ENCODE measurements at regions not wholly inside any gene's neighbourhood (a gene's known extent, or its start where the extent isn't known, plus 50 kb on each side); places are given as distances from the start of the nearest gene placed in this dataset.

DNA sequence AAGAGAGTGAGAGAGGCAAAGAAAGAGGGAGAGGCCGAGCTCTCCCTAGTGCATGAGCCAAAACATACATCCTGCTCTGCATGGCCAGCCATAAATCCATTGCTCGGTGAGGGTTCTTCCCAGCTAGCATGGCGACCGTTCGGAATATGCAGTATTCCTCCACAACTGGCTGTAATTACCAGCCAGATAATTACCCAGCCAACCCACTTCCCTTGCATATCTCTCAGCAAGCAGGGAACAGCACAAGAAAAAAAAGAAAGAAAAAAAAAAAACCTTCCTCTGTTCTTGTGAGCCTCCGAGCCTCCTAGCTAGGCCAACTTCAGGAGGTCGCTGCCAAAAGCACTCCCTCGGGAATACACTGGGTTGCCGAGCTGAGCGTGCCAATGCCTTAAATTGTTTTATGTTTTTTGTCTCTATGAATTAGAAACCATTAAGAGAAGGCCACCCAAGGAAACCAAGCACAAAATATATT lies 567.9 kb downstream of the MED13L start:
- Histone ChIP-seq H3K36me3 (ENCODE audit: control insufficient read depth in 2 of 2, extremely low read depth in 1 of 2, insufficient read depth in 1 of 2, low read length in 1 of 2) (no peaks in the 10 kb centered on the region), H3K4me3 (ENCODE audit: control insufficient read depth in 1 of 2, extremely low read depth in 1 of 2, low read length in 1 of 2) (no peak overlapping the region), H3K9me3 (no peaks in the 10 kb centered on the region), H3K27ac (ENCODE audit: low read length) (no peak overlapping the region), H3K27me3 (replicated peaks in 1 of 2; ENCODE audit: control insufficient read depth in 2 of 2, extremely low read depth in 1 of 2, insufficient read depth in 2 of 2, low read length in 1 of 2) (no peaks in the 10 kb centered on the region), H3K4me1 (ENCODE audit: control insufficient read depth in 1 of 2, extremely low read depth in 1 of 2, insufficient read depth in 2 of 2, low read length in 2 of 2) (no peaks in the 10 kb centered on the region)
- no peak for DNase-seq
- H3K27ac Mint-ChIP-seq: no peak overlapping the region
- no peaks in the 10 kb centered on the region for H3K36me3 Mint-ChIP-seq
- ATAC-seq (replicated peaks in 1 of 4): no peak
- POLR2A ChIA-PET: no interaction called here
- WGBS (ENCODE audit: insufficient coverage): 70% methylated on average over 5 of the region's 10 CpGs
- CTCF ChIA-PET: no interaction called here
- no peak overlapping the region for H3K4me3 Mint-ChIP-seq
- H3K9me3 Mint-ChIP-seq: peaks cover 8 to 15% (median 9%) of the 10 kb centered on the region in 3 donors
- H3K27me3 Mint-ChIP-seq: peaks cover 0 to 4% of the 10 kb centered on the region in 2 donors
- no peaks in the 10 kb centered on the region for H3K4me1 Mint-ChIP-seq

DNA sequence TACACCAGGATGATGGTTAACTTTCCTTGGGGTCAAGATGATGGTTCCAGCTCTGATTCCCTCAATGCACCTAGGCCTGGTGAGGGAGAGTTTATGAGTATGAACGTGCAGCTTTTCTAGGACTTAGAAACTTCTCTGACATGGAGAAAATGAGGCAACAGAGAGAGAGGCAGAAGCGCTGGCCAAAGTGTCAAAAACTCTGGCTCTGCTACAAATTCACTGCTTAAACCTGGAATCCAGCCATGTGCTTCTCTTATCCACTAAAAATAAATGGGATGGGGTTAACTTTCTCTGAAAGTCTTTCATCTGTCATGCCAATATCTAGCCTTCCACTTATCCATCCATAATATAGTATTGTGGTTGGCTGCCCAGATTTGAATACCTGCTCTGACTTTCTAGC lies 568.7 kb downstream of the MED13L start:
- no peaks in the 10 kb centered on the region for H3K27me3 ChIP-seq (replicated peaks in 1 of 2; ENCODE audit: control insufficient read depth in 2 of 2, extremely low read depth in 1 of 2, insufficient read depth in 2 of 2, low read length in 1 of 2)
- CTCF ChIA-PET: no interaction called here

DNA sequence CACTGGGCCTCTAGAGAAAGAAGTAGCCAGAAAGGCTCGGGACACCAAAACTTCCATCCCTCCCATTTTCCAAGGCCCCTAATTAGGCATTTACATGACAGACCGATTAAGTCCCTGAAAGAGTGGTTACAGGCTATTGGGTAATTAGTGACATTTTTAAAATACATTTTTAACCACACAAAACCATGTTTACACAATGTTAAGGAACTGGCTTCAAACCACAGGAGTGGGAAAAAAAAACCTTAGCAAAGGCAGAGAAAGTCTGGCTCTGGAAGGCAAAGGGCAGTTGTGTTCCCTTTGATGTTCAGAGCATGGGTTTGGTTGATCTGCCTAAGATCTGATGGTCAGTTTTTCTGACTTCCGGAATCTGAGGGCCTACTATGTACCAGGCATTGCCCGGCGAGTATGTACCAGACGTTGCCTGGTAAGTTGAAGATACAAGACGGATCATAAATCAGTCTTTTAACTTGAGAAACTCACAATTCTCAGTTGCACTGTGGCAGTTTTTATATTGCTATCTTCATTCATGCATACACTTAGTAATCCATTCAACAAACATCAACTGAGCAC lies 576.5 kb downstream of the MED13L start:
- H3K27ac ChIP-seq (ENCODE audit: low read length): no peak overlapping the region
- no peak overlapping the region for H3K4me3 ChIP-seq (ENCODE audit: control insufficient read depth in 1 of 2, extremely low read depth in 1 of 2, low read length in 1 of 2)
- no peaks in the 10 kb centered on the region for H3K36me3 ChIP-seq (ENCODE audit: control insufficient read depth in 2 of 2, extremely low read depth in 1 of 2, insufficient read depth in 1 of 2, low read length in 1 of 2)
- ChIA-PET CTCF (no interaction called here), POLR2A (no interaction called here)
- H3K4me1 Mint-ChIP-seq: no peaks in the 10 kb centered on the region
- H3K27me3 ChIP-seq (replicated peaks in 1 of 2; ENCODE audit: control insufficient read depth in 2 of 2, extremely low read depth in 1 of 2, insufficient read depth in 2 of 2, low read length in 1 of 2): no peaks in the 10 kb centered on the region
- no peak for DNase-seq
- H3K9me3 Mint-ChIP-seq: peaks cover 5 to 20% (median 14%) of the 10 kb centered on the region in 3 donors
- no peak overlapping the region for H3K27ac Mint-ChIP-seq
- no peak overlapping the region for H3K4me3 Mint-ChIP-seq
- no peaks in the 10 kb centered on the region for H3K4me1 ChIP-seq (ENCODE audit: control insufficient read depth in 1 of 2, extremely low read depth in 1 of 2, insufficient read depth in 2 of 2, low read length in 2 of 2)
- H3K36me3 Mint-ChIP-seq: no peaks in the 10 kb centered on the region
- ATAC-seq (replicated peaks in 1 of 4): no peak
- WGBS (ENCODE audit: insufficient coverage): 33% methylated on average over 1 of the region's 7 CpGs
- H3K9me3 ChIP-seq: no peaks in the 10 kb centered on the region
- peaks cover 0 to 14% of the 10 kb centered on the region in 2 donors for H3K27me3 Mint-ChIP-seq

More for the DNA sequence above, 568.7 kb downstream of the MED13L start:
- H3K4me3 Mint-ChIP-seq: no peak overlapping the region
- no peaks in the 10 kb centered on the region for H3K9me3 ChIP-seq
- H3K36me3 ChIP-seq (ENCODE audit: control insufficient read depth in 2 of 2, extremely low read depth in 1 of 2, insufficient read depth in 1 of 2, low read length in 1 of 2): no peaks in the 10 kb centered on the region
- no peak overlapping the region for H3K4me3 ChIP-seq (ENCODE audit: control insufficient read depth in 1 of 2, extremely low read depth in 1 of 2, low read length in 1 of 2)
- H3K27ac Mint-ChIP-seq: no peak overlapping the region
- ATAC-seq (replicated peaks in 1 of 4): no peak
- WGBS (ENCODE audit: insufficient coverage): no CpG with 5 or more reads among the region's 2 CpGs
- H3K36me3 Mint-ChIP-seq: no peaks in the 10 kb centered on the region
- H3K27ac ChIP-seq (ENCODE audit: low read length): no peak overlapping the region
- H3K4me1 Mint-ChIP-seq: no peaks in the 10 kb centered on the region
- peaks cover 5 to 16% (median 9%) of the 10 kb centered on the region in 3 donors for H3K9me3 Mint-ChIP-seq
- no peak for DNase-seq
- H3K27me3 Mint-ChIP-seq: no peaks in the 10 kb centered on the region
- H3K4me1 ChIP-seq (ENCODE audit: control insufficient read depth in 1 of 2, extremely low read depth in 1 of 2, insufficient read depth in 2 of 2, low read length in 2 of 2): no peaks in the 10 kb centered on the region
- POLR2A ChIA-PET: no interaction called here

DNA sequence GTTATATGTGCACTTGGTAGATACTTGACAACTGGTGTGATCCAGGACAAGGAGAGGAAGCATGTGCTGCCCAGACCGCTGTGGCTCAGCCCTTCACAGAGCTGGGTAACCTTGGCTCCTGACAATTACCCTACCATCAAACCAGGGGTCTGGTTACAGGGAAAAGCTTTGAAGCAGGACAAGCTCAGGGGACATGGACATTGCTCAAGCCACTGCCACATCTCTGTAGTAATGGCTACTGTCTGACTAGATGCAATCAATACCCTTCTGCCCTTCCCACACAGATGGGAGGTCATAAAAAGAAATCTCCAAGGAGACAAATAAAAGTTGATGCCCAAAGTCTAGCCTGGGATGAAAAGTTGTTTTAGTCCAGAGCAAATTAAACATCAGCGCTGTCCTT lies 577.4 kb downstream of the MED13L start:
- Histone ChIP-seq H3K4me3 (ENCODE audit: control insufficient read depth in 1 of 2, extremely low read depth in 1 of 2, low read length in 1 of 2) (no peak overlapping the region), H3K36me3 (ENCODE audit: control insufficient read depth in 2 of 2, extremely low read depth in 1 of 2, insufficient read depth in 1 of 2, low read length in 1 of 2) (no peaks in the 10 kb centered on the region), H3K4me1 (ENCODE audit: control insufficient read depth in 1 of 2, extremely low read depth in 1 of 2, insufficient read depth in 2 of 2, low read length in 2 of 2) (no peaks in the 10 kb centered on the region), H3K27me3 (replicated peaks in 1 of 2; ENCODE audit: control insufficient read depth in 2 of 2, extremely low read depth in 1 of 2, insufficient read depth in 2 of 2, low read length in 1 of 2) (no peaks in the 10 kb centered on the region), H3K27ac (ENCODE audit: low read length) (no peak overlapping the region), H3K9me3 (no peaks in the 10 kb centered on the region)
- 100% methylated on average over 1 of the region's 2 CpGs for WGBS (ENCODE audit: insufficient coverage)
- peaks cover 2 to 15% (median 12%) of the 10 kb centered on the region in 3 donors for H3K9me3 Mint-ChIP-seq
- ATAC-seq (replicated peaks in 1 of 4) (no peak), DNase-seq (no peak)
- POLR2A ChIA-PET: no interaction called here
- CTCF ChIA-PET: no interaction called here
- H3K27me3 Mint-ChIP-seq: peaks cover 0 to 21% of the 10 kb centered on the region in 2 donors
- no peak overlapping the region for H3K4me3 Mint-ChIP-seq
- H3K36me3 Mint-ChIP-seq: no peaks in the 10 kb centered on the region
- no peak overlapping the region for H3K27ac Mint-ChIP-seq
- no peaks in the 10 kb centered on the region for H3K4me1 Mint-ChIP-seq

- no peak overlapping the region for H3K27ac ChIP-seq (ENCODE audit: low read length)
- CTCF ChIA-PET: no interaction called here
- no peak overlapping the region for H3K4me3 Mint-ChIP-seq
- POLR2A ChIA-PET: no interaction called here
- ATAC-seq (replicated peaks in 1 of 4) (no peak), DNase-seq (no peak)
- H3K4me3 ChIP-seq (ENCODE audit: control insufficient read depth in 1 of 2, extremely low read depth in 1 of 2, low read length in 1 of 2): no peak overlapping the region
- no peak overlapping the region for H3K27ac Mint-ChIP-seq
- peaks cover 0 to 25% of the 10 kb centered on the region in 2 donors for H3K27me3 Mint-ChIP-seq
- 83% methylated on average over 1 of the region's 3 CpGs for WGBS (ENCODE audit: insufficient coverage)
- peaks cover 2 to 15% (median 9%) of the 10 kb centered on the region in 3 donors for H3K9me3 Mint-ChIP-seq
- H3K27me3 ChIP-seq (replicated peaks in 1 of 2; ENCODE audit: control insufficient read depth in 2 of 2, extremely low read depth in 1 of 2, insufficient read depth in 2 of 2, low read length in 1 of 2): no peaks in the 10 kb centered on the region
- H3K9me3 ChIP-seq: no peaks in the 10 kb centered on the region
- no peaks in the 10 kb centered on the region for H3K36me3 Mint-ChIP-seq
- no peaks in the 10 kb centered on the region for H3K4me1 ChIP-seq (ENCODE audit: control insufficient read depth in 1 of 2, extremely low read depth in 1 of 2, insufficient read depth in 2 of 2, low read length in 2 of 2)
- no peaks in the 10 kb centered on the region for H3K4me1 Mint-ChIP-seq
- no peaks in the 10 kb centered on the region for H3K36me3 ChIP-seq (ENCODE audit: control insufficient read depth in 2 of 2, extremely low read depth in 1 of 2, insufficient read depth in 1 of 2, low read length in 1 of 2)
These were observed 579.2 kb downstream of the MED13L start for GRCh38 chr12:115698257-115698656.

DNA sequence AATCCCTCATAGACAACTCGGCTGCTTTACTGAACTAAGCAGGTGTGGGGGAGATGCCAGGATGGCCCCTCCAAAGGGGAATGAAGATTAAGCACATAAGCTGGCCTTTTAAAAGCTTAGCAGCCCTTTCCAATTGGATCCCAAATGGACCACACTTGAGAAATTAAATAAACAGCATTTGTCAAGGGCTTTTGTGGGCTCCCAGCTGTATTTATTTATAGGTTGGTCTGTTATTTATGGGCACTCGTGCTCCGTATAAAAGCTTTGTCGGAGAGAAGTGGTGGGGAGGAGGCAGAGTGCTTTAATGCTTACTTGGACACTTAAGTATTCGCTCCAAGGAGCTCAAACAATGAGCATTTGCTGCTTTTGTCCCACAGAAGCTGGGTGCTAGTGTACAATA lies 580.2 kb downstream of the MED13L start:
- Mint-ChIP-seq H3K36me3 (no peaks in the 10 kb centered on the region), H3K9me3 (peaks cover 2 to 15% (median 9%) of the 10 kb centered on the region in 3 donors), H3K27ac (no peak overlapping the region), H3K4me1 (no peaks in the 10 kb centered on the region), H3K27me3 (peaks cover 0 to 27% of the 10 kb centered on the region in 2 donors), H3K4me3 (no peak overlapping the region)
- Histone ChIP-seq H3K27ac (ENCODE audit: low read length) (no peak overlapping the region), H3K27me3 (replicated peaks in 1 of 2; ENCODE audit: control insufficient read depth in 2 of 2, extremely low read depth in 1 of 2, insufficient read depth in 2 of 2, low read length in 1 of 2) (no peaks in the 10 kb centered on the region), H3K9me3 (no peaks in the 10 kb centered on the region), H3K4me3 (ENCODE audit: control insufficient read depth in 1 of 2, extremely low read depth in 1 of 2, low read length in 1 of 2) (no peak overlapping the region), H3K4me1 (ENCODE audit: control insufficient read depth in 1 of 2, extremely low read depth in 1 of 2, insufficient read depth in 2 of 2, low read length in 2 of 2) (no peaks in the 10 kb centered on the region), H3K36me3 (ENCODE audit: control insufficient read depth in 2 of 2, extremely low read depth in 1 of 2, insufficient read depth in 1 of 2, low read length in 1 of 2) (no peaks in the 10 kb centered on the region)
- DNase-seq (no peak), ATAC-seq (replicated peaks in 1 of 4) (no peak)
- WGBS (ENCODE audit: insufficient coverage): 39% methylated on average over 4 of the region's 5 CpGs
- ChIA-PET POLR2A (no interaction called here), CTCF (no interaction called here)

- ChIA-PET CTCF (no interaction called here), POLR2A (no interaction called here)
- peaks cover 0 to 31% of the 10 kb centered on the region in 2 donors for H3K27me3 Mint-ChIP-seq
- Histone ChIP-seq H3K9me3 (no peaks in the 10 kb centered on the region), H3K36me3 (ENCODE audit: control insufficient read depth in 2 of 2, extremely low read depth in 1 of 2, insufficient read depth in 1 of 2, low read length in 1 of 2) (no peaks in the 10 kb centered on the region), H3K27ac (ENCODE audit: low read length) (no peak overlapping the region), H3K4me3 (ENCODE audit: control insufficient read depth in 1 of 2, extremely low read depth in 1 of 2, low read length in 1 of 2) (no peak overlapping the region), H3K27me3 (replicated peaks in 1 of 2; ENCODE audit: control insufficient read depth in 2 of 2, extremely low read depth in 1 of 2, insufficient read depth in 2 of 2, low read length in 1 of 2) (no peaks in the 10 kb centered on the region), H3K4me1 (ENCODE audit: control insufficient read depth in 1 of 2, extremely low read depth in 1 of 2, insufficient read depth in 2 of 2, low read length in 2 of 2) (no peaks in the 10 kb centered on the region)
- H3K4me1 Mint-ChIP-seq: no peaks in the 10 kb centered on the region
- H3K27ac Mint-ChIP-seq: no peak overlapping the region
- WGBS (ENCODE audit: insufficient coverage): 83% methylated on average over 2 of the region's 3 CpGs
- DNase-seq (no peak), ATAC-seq (replicated peaks in 1 of 4) (no peak)
- no peak overlapping the region for H3K4me3 Mint-ChIP-seq
- H3K36me3 Mint-ChIP-seq: no peaks in the 10 kb centered on the region
- peaks cover 2 to 9% (median 5%) of the 10 kb centered on the region in 3 donors for H3K9me3 Mint-ChIP-seq
These were observed 582.9 kb downstream of the MED13L start for GRCh38 chr12:115694564-115694963.
